ENCODE measurements at regions not wholly inside any gene's neighbourhood (a gene's known extent, or its start where the extent isn't known, plus 50 kb on each side); places are given as distances from the start of the nearest gene placed in this dataset.
A peak's percentile ranks its signal among the peaks of the same experiment; 100 is the strongest.

- peak; percentile 10 to 67 for DNase-seq
Measured at GRCh38 chr9:16133556-16134227, 580.8 kb downstream of the CCDC171 start.

GRCh38 chr9:16134351-16134750, 581.5 kb downstream of the CCDC171 start:
- DNase-seq, result no peak

GRCh38 chr9:16135968-16136367, 583.1 kb downstream of the CCDC171 start:
- no peak for DNase-seq

- DNase-seq, result no peak
Measured at GRCh38 chr9:16136451-16136850, 583.6 kb downstream of the CCDC171 start.

- DNase-seq, result peak; percentile 77 to 81
Measured at GRCh38 chr9:16136961-16137360, 584.1 kb downstream of the CCDC171 start.

GRCh38 chr9:16138561-16139491, 586.0 kb downstream of the CCDC171 start:
- no peak for DNase-seq

- no peak for DNase-seq
Measured at GRCh38 chr9:16139774-16140173, 586.9 kb downstream of the CCDC171 start.

GRCh38 chr9:16143310-16143709, 590.5 kb downstream of the CCDC171 start:
- DNase-seq, result no peak

GRCh38 chr9:16143947-16144890, 591.4 kb downstream of the CCDC171 start:
- no peak for DNase-seq

- DNase-seq, result peak in 1 of 2 experiments; percentile 47
Measured at GRCh38 chr9:16145196-16145950, 592.5 kb downstream of the CCDC171 start.

GRCh38 chr9:16147726-16148125, 594.9 kb downstream of the CCDC171 start:
- no peak for DNase-seq

GRCh38 chr9:16150501-16150900, 597.7 kb downstream of the CCDC171 start:
- no peak for DNase-seq

GRCh38 chr9:16150938-16151650, 598.3 kb downstream of the CCDC171 start:
- DNase-seq, result no peak

GRCh38 chr9:16152276-16153101, 599.6 kb downstream of the CCDC171 start:
- peak in 1 of 2 experiments; percentile 28 for DNase-seq

- no peak for DNase-seq
Measured at GRCh38 chr9:16153221-16153620, 600.4 kb downstream of the CCDC171 start.

- no peak for DNase-seq
Measured at GRCh38 chr9:16153741-16154140, 600.9 kb downstream of the CCDC171 start.

GRCh38 chr9:16154521-16155078, 601.8 kb downstream of the CCDC171 start:
- DNase-seq, result peak; percentile 56 to 82

GRCh38 chr9:16155878-16156277, 603.0 kb downstream of the CCDC171 start:
- DNase-seq, result no peak

- DNase-seq, result no peak
Measured at GRCh38 chr9:16157216-16157615, 604.4 kb downstream of the CCDC171 start.

GRCh38 chr9:16157651-16158050, 604.8 kb downstream of the CCDC171 start:
- no peak for DNase-seq

Data from NCI-H524 (cell line).